HG02759 (cell line): ENCODE measurements at regions not wholly inside any gene's neighbourhood (a gene's known extent, or its start where the extent isn't known, plus 50 kb on each side); places are given as distances from the start of the nearest gene placed in this dataset.
"Not testable (repeated sequence)": the region's sequence is repeated elsewhere in the genome, so short reads cannot be mapped to it uniquely, and the experiment has no call there.

Source experiments
- ATAC-seq: cut with Tn5 transposase; IDR thresholded peaks from one replicate; pipeline ENCODE4 v1.9.1; 2021; ENCODE audit warnings: mild to moderate bottlenecking, moderate library complexity; ENCODE audit not compliant: unreplicated experiment

GRCh38 chr12:67716817-67717216, 68.3 kb downstream of the DYRK2 start:
- no peak for ATAC-seq

GRCh38 chr12:67719303-67719702, 70.8 kb downstream of the DYRK2 start:
- ATAC-seq, result not testable (repeated sequence)

GRCh38 chr12:67720351-67720856, 71.9 kb downstream of the DYRK2 start:
- no peak for ATAC-seq

- no peak for ATAC-seq
Observed at GRCh38 chr12:67721248-67721647, 72.7 kb downstream of the DYRK2 start.

- ATAC-seq, result no peak
Observed at GRCh38 chr12:67722296-67722695, 73.8 kb downstream of the DYRK2 start.

- ATAC-seq, result no peak
Observed at GRCh38 chr12:67726868-67727267, 78.3 kb downstream of the DYRK2 start.

GRCh38 chr12:67727702-67728666, 79.4 kb downstream of the DYRK2 start:
- no peak for ATAC-seq

GRCh38 chr12:67732857-67733256, 84.3 kb downstream of the DYRK2 start:
- ATAC-seq, result no peak

- ATAC-seq, result no peak
Observed at GRCh38 chr12:67735868-67736267, 87.3 kb downstream of the DYRK2 start.

- no peak for ATAC-seq
Observed at GRCh38 chr12:67740711-67741110, 92.2 kb downstream of the DYRK2 start.

GRCh38 chr12:67741270-67741669, 92.7 kb downstream of the DYRK2 start:
- ATAC-seq, result no peak

- ATAC-seq, result no peak
Observed at GRCh38 chr12:67742461-67742860, 93.9 kb downstream of the DYRK2 start.

GRCh38 chr12:67747869-67748742, 99.6 kb downstream of the DYRK2 start:
- ATAC-seq, result peak; percentile 9

GRCh38 chr12:67748743-67749040, 100.1 kb downstream of the DYRK2 start:
- ATAC-seq, result peak; percentile 57

GRCh38 chr12:67750513-67751183, 102.1 kb downstream of the DYRK2 start:
- ATAC-seq, result no peak

GRCh38 chr12:67751381-67751928, 102.9 kb downstream of the DYRK2 start:
- ATAC-seq, result no peak

GRCh38 chr12:67752226-67752732, 103.7 kb downstream of the DYRK2 start:
- no peak for ATAC-seq

- no peak for ATAC-seq
Observed at GRCh38 chr12:67754933-67755697, 106.6 kb downstream of the DYRK2 start.

GRCh38 chr12:67757651-67758050, 109.1 kb downstream of the DYRK2 start:
- no peak for ATAC-seq

- ATAC-seq, result peak; percentile 99
Observed at GRCh38 chr12:67758119-67758518, 109.6 kb downstream of the DYRK2 start.
